ENCODE measurements at regions not wholly inside any gene's neighbourhood (a gene's known extent, or its start where the extent isn't known, plus 50 kb on each side); places are given as distances from the start of the nearest gene placed in this dataset.

DNA sequence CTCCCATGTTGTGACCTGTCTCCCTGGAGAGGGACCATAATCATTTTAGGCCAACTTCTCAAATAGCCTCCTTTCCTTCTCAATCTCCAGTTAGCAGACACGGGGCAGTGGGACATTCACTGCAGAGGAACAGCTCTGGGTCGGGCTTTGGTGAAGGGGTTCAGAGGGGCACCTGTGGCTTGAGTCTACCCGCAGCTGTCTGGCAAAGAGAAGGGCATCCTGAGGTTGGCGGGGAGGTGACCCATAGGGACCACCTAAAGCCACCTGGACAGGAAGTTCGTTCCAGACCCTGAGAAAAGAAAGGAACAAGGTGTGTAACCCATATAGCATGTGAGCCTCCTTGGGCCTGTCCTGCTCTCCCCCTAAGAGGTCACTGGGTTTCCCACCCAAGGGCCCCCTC lies 155.0 kb downstream of the OAT start:
- no peak for DNase-seq

DNA sequence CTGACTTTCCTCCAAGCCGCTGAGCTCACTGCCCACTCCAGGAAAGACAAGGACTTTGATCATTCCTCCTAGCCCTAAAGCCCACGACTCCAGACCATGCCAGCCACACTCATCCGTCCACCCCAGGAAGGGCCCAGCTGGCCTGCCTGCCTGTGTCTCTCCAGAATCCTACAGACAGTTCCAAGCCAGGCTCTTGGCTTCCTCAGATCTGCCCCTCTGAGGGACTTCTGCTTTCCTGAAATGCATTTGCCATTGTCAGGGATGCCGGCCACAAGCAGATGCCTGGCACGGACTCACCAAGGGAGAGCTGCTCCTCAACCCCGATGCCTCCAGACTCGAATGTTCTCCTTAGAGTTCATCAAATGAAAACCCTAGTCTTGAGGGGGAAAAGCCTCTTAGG lies 155.8 kb downstream of the OAT start:
- DNase-seq: no peak

DNA sequence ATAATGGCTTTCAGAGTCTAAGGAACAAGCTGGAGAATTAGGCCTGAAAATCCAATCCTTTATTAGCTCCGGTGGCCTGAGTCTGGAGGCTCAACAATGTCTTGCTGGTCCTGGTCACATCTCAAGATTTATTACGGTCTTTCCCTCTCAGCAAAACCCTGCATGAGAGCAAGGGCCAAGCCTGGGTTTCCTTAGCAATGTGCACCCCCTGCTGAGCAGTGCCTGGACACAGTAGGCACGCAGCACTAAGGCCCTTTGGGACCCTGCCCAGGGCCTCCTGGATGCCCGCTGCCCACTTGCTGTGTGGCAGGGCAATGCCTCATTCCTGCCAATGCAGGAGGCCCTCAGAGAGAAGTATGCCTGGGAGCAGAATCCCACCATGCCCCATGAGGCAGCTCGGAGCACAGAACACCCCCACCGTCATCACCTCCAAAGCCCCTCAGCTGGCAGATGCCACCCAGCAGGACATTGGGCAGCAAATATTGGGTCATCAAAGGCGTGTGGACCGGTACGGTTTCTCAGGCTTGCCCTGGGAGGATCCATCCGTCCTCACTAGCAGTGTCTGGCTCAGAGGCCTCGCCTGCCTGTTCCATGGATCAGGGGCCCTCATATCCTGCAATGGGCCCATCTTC lies 156.4 kb downstream of the OAT start:
- DNase-seq: no peak

DNA sequence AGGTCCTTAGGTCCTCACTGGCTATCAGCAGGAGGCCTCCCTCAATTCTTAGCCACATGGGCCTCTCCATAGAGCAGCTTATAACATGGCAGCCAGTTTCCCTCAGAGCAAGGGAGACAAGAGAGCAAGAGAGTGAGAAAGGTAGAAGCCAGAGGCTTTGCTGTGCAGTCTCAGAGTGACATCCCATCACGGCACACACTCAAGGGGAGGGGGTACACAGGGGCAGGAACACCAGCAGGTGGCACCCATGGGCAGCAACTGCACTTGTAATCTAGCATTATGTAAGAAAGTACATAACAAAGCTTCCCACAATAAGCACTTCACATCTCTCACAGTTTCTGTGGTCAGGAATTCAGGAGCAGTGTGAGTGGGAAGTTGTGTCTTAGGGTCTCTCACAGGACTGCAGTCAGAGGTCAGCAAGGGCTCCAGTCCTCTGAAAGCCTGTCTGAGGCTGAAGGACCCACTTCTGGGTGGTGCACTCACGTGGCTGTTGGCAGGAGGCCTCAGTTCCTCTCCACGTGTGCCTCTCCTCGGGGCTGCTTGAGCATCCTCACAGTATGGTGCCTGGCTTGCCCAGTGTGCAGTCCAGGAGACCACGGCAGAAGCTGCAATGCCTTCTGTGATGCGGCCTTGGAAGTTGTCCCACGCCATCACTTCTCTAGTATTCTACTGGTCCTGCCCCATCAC lies 159.4 kb downstream of the OAT start:
- DNase-seq: no peak

DNA sequence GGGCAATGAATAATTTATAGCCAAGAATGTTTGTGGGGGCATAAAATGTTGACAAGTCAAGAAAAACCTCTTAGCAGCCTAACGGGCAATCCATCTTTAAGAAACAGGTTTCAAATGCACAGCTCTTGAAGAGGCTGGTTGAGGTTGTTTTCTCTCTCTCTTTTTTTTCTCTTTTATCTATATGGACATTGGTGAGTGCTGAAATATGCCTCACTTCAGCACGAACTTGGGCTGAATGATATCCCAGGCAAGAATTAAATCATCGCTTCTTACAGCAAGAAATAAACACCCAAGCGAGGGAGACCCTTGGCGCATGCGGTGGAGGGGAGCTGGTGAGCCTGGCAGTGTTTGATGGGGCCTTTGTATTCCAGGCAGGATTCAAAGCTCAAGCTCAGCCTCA lies 160.9 kb downstream of the OAT start:
- no peak for DNase-seq

DNA sequence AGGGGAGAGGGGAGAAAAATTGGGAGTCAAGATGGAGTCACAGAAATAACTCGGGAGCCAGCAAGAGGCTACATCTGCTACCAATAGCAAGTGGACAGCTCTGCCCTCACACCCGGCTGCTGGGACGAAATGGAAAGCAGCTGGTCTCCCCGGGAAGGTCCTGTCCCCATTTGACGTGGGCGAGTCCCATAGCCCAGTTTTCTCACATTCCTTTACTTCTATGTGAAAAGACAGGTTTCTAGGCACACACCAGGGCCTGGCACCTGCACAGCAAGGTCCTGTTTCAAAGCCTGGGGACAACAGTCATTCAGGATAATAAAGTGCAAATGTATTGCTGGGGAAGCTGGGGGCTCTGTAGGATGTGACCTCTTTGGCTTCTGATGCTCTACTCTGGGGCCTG lies 162.6 kb downstream of the OAT start:
- DNase-seq: no peak

DNA sequence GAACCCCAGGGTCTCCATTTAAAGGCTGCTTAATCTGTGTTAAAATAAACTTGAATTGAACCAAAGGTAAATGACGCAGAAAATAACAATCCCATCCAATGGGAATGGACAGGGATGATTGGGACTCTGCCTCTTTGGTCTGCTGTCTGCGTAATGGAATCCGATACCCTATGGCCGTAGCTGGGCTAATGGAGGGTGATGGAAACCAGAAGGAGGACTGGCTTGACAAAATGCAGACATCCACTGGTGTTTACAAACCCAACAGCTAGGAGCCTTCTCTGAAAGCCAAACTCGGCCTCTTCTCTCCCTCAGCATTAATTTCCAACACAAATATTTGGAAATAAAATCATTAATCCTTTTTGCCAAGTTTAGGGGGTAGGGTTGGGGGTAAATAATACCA lies 162.2 kb upstream of the CHST15 start:
- no peak for DNase-seq

DNA sequence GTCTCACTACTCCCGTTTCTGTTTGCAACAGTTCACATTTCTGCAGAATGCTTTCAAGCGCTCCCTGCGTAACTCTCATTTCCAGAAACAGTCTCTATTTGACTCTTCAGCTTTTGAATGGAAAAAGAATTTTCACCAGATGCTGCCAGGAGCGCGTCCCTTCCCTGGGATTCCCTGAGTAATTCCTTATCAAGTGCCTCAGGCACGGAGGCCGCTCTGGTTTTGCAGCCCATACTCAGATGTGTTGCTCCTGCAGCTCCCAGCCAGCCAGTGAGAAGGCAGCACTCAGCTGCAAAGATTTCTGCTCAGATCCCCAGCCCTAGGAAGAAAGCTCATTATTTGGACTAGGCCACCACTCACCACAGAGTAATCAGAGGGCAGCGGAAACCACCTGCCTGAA lies 161.1 kb upstream of the CHST15 start:
- DNase-seq: no peak

DNA sequence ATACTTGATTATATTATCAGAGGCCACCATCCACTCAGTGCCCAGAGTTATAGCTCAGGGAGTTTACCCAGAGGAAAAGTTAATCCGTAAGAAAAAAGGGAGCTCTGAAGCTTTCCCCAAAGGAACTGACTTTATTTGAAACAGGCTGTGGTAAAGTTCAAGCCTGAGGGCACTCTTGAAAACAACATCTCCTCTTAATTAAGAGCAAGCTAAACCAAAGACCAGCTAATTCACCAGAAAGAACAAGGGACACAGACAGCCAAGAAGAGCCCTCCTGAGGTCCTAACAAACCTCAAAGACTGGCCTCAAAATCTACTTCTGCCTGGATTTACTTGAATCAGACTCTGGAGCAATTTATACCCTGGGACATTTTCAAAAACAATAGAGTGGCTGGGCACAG lies 159.6 kb upstream of the CHST15 start:
- DNase-seq: no peak

DNA sequence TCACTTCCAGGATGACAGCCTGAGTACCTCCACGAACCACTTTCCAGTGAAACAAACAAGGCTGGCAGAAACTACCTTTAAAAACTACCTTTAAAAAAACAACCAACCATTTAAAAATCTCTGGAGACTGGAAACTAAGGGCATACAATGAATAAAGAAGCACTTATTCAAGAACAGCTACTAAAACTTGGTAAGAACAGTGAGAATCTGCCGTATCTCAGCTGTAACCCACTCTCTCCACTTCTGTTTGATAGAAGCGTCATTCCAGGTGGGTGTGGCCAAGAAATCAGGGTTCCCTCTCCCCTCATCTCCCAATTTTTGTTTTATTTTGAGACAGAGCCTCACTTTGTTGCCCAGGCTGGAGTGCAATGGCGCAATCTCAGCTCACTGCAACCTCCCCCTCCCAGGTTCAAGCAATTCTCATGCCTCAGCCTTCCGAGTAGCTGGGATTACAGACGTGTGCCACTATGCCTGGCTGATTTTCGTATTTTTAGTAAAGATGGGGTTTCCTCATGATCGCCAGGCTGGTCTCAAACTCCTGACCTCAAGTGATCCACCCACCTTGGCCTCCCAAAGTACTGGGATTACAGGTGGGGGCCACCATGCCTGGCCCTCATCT lies 158.8 kb upstream of the CHST15 start:
- DNase-seq: no peak

DNA sequence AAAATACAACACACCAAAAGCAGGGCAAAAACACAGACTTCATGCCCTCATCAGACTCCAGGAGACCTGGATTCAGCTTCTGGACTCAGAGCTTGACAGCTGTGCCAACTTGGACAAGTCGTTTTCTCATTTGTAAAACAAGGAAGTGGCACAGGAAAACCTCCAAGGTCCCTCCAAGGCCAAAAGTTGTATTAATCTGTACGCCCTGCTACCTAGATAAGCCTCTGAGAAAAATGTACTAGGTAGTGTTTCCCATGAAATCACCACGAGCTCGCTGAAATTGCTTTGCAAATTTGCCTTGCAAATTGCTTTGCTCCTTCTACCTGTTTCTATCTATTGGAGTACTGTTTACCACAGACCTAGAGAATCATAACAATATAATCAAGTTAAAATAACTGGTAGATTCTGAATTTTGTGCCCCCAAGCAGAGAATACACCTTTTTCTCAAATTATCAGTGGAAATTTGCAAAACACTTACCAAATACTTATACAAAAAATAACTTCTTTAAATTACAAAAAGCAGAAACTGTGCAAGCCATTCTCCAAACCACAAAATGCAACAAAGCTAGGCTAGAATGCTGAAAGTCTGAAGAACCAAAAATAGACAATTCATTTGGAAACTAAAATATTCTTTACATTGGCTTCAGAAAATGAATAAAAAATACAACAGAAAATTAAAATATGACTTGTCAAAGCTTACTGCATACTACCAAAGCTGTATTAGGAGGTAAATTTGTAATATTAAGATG lies 158.1 kb upstream of the CHST15 start:
- no peak for DNase-seq

DNA sequence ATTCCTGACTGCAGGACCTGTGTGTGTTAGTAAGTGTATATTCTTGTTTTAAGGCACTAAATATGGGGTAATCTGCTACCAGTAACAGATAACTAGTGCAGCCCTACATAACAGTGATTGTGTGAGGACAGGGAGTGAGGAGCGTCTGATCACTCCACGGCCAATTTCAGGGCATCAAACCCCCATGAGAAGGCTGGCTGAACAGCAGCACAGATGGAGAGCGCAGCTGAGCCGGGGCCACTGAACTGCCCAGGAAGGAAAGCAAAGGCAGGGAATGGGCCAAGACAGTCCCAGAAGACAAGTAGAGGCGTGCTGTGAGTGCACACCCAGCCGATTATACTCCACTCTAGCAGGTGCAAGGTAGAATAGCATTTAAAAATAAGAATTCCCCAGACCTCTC lies 157.1 kb upstream of the CHST15 start:
- DNase-seq: peak; percentile 53

DNA sequence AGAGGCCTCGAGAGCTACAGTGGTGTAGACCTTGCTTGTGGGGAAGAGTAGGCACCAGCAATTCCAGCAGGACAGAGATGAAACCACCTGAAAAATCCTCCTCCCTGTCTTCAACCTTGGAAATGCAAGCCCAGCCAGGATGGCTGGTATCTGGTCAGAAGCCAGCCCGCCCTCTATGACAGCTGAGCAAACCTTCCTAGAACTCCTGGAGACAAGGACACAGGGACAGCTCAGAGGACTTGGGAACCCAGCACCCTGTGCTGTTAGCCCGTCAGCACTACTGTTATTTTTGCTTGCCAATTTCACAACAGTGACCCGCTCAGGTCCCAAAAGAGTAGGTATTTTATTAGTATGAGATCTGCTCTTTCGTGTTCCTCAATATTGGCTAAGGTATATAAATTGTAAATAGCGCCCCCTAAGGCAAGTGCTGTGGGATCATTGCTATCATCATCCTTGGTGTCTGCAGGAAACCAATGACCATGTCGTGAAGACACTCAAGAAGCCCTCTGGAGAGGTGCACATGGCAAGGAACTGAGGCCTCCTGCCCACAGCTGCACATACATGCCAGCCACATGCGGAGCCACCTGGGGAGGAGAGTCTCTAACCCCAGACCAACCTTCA lies 156.5 kb upstream of the CHST15 start:
- DNase-seq: no peak

DNA sequence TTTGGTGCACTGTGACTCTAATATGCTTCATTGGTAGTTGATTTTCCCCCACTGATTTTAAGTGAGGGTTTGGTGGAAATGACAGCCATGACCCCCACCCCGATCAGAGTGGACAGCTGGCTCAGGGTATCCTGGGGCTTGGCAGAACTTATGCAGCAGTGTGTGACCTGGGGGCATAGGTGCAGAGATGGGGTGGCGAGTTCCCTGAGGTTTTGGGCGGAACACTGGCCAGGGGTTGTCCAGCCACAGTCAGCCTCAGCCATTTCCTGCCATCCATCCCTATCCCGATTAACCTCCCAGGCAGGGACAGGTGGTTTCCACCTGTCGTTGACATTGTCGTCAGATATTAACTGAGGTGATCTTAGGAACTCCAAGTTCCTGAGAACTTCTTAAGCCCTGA lies 155.8 kb upstream of the CHST15 start:
- DNase-seq: no peak

DNA sequence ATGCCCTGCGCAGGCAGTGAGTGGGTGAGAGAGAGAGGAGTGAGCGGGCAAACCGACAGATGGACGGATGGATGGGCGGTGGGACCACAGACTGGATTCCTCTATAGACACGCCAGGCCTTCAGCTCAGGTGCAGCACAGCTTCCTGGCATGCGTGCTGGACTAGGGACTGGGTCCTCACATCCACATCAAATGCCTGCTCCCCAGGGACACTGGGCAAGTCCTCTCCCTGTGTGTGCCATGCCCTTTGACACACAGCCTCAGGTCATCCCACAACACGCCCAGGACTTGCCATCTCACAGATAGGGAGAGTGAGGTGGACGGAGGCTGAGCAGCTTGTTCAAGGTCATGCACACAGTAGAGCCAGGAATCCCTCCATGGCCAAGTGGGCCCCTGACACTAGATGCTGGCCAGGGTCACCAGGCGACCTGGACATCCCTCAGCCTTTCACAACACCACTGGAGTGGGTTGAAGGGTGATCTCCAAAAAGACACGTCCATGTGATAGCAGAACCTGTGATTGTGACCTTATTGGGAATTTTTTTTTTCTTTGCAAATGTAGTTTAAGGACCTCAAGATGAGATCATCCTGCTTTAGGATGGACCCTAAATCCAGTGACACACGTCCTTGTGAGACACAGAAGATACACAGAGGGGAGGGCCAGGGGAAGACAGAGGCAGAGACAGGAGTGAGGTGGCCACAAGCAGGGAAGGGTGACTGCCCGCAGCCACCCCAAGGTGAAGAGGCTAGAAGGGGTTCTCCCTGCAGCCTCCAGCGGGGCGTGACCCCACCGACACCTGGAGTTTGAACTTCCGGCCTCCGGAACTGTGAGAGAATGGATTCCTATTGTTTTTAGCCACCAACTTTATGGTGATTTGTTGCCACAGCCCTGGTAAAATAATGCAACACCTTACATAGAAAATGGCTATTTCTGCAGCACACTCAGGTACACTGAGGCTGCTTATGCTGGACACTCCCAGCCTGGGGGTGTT lies 155.0 kb upstream of the CHST15 start:
- no peak for DNase-seq

DNA sequence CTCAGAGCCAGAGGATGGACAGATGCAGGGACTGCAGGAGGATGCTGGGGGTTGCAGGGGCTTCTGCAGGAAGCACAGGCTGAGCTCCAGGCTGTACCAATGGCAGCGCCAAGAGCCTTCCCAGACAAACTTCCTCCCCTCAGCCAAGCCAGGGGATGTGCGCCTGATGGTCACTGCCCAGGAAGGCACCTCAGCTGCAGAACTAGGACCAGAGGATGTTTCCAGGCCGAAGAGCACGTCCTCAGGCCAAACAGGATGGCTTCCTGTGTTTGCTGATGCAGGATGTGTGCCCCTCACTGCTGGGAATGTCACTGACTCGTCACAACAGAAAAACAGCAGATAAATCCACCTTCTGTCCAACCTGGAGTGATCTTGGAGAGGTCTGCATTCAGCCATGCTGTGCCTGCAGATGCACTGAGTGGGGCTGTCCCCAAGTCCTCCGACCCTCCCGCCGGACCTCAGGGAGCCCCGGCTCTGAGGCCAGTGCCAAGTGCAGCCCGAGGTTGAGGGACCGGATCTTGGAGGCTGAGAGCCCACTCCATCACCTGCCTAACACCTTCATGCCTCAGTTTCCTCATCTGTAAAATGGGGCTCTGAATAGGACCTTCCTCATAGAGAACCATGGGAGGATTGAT lies 152.5 kb upstream of the CHST15 start:
- DNase-seq: no peak

DNA sequence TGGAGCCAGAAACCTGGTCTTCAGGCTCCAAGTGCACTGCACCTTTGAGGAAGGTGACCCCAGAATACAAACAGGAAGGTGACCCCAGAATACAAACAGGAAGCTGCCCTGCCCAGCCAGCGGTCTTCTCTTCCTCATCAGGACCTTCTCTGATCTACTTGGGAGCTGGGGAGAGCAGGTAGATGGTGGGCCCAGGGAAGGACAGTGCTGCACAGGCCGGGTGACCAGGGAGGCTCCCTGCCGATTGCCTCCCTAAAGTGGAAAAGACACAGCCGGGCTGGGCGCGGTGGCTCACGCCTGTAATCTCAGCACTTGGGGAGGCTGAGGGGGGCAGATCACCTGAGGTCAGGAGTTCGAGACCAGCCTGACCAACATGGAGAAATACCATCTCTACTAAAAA lies 151.8 kb upstream of the CHST15 start:
- no peak for DNase-seq

DNA sequence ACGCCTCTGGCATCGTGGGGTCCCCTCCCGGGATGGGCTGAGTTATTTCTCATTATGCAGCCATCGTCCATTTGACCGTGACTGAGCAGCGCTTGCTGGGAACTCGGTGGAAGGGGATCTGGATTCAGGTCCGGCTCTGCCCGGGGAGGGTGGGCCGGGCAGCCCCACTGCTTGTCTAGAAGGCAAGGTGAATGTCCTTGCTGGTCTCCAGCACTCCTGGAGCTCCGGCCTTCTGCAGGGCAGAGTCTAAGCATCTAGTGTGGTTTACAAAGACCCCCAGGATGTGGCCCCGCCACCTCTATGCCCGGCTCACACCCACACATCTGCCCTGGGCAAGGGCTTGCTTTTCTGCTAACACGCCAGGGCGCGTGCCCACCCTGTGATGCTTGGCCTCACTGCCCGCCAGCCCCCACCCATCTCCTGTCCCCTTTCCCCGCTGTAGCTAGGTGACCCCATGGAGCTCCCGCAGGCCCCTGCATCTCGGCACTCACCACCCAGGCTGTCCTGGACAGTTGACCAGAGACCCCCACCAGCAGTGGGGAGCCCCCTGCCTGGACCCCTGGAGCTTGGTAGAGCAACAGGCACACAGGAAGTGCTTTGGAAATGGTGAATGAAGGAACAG lies 151.0 kb upstream of the CHST15 start:
- no peak for DNase-seq

DNA sequence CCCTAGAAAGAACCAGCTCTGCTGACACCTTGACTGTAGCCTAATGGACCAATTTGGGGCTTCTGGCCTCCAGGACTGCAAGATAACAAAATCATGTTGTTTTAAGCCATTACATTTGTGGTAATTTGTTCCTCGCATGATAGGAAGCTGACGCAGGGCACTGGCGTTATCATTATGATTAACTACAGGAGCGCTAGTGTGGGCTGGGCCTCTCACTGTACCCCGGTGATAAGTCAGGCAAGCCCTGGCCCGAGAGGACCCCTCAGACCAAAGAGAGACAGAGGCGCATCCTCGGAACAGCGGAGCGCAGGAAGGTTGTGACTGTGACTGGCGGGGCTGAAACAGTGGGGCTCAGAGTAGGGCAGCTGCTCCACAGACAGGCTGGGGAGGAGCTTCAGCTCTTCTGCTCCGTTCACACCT lies 150.3 kb upstream of the CHST15 start:
- DNase-seq: no peak

DNA sequence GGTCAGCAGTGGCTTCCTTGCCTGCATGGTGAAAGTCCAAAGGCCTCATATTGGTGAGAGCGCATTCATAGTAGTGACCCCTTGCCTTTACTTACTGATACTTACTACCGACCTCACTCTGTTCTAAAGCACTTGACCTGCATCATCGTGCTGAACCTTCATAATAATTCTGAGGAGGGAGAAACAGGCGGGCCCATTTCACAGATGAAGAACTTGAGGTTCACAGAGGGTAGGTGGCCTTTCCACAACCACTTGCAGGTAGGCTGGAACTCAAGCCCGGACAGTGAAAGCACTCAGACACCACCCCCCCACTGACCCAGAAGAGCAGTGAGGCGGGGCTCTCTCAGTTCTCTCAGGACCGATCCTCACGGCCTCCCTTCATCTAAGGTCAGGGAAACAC lies 149.4 kb upstream of the CHST15 start:
- DNase-seq: no peak

DNA sequence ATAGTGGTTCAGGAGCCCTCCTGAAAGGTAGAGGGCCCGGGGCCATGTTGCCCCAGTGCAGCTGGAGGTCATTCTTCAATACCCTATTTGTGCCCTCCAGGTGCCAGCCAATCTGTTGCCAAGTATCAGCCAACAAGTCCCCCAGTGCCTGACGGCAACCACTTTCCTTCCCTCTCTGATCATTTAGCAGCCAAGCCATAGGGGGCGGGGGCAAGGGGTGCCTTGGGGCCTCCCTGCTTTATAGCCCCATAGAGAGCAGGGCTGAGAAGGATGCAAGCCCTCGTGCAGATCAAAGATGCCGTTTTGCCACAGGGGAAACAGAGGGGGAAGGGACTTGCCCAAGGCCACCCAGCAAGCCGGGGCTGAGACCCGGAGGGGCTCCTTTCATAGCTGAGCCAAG lies 149.0 kb upstream of the CHST15 start:
- no peak for DNase-seq

Data from DMS153 (cell line).